ENCODE measurements at regions not wholly inside any gene's neighbourhood (a gene's known extent, or its start where the extent isn't known, plus 50 kb on each side); places are given as distances from the start of the nearest gene placed in this dataset. TPM values are rescaled to one million over a fixed set of nuclear protein-coding genes. Genes with fewer than 3 reads are reported as not detected.

GRCh38 chr1:24983006-24983680, 53.1 kb upstream of the RUNX3 start:
- H3K27me3 ChIP-seq (ENCODE audit: insufficient read depth, low read depth): no peaks in the 10 kb centered on the region
- no peak overlapping the region for H3K27ac ChIP-seq
- POLR2A ChIA-PET (ENCODE audit: unreplicated experiment): no interaction called here
- H3K4me3 ChIP-seq: no peak overlapping the region
- no TSS peak for BruUV-seq (replicated peaks)
- DNase-seq: no peak
- H3K4me1 ChIP-seq (replicated peaks; ENCODE audit: insufficient read depth): no peaks in the 10 kb centered on the region
- H2AFZ ChIP-seq: no peak overlapping the region
- no peak for TF ChIP-seq CTCF (conservative IDR thresholded peaks at IDR 0.05)
- TF ChIP-seq EZH2 (IDR thresholded peaks at IDR 0.05; ENCODE audit: low read depth): no peak
- H3K36me3 ChIP-seq (ENCODE audit: low read depth): no peaks in the 10 kb centered on the region
- H3K9me3 ChIP-seq (ENCODE audit: insufficient read depth, low read depth): no peaks in the 10 kb centered on the region
- no peaks in the 10 kb centered on the region for H3K9me2 ChIP-seq (ENCODE audit: insufficient read depth)
- H3K4me2 ChIP-seq: no peak overlapping the region
- intact Hi-C loops (cut with micrococcal nuclease; ENCODE audit: unreplicated experiment): no loop called here
- no peaks in the 10 kb centered on the region for H3K79me2 ChIP-seq (ENCODE audit: low read depth)
- H4K20me1 ChIP-seq (ENCODE audit: insufficient read depth): no peaks in the 10 kb centered on the region
- CTCF ChIA-PET: no interaction called here
- H3F3A ChIP-seq (ENCODE audit: insufficient read depth, low read depth): no peaks in the 10 kb centered on the region

GRCh38 chr1:24981631-24982005, 51.5 kb upstream of the RUNX3 start:
- H2AFZ ChIP-seq: no peak overlapping the region
- H3K9me2 ChIP-seq (ENCODE audit: insufficient read depth): no peaks in the 10 kb centered on the region
- no peak overlapping the region for H3K4me2 ChIP-seq
- no peak for TF ChIP-seq CTCF (conservative IDR thresholded peaks at IDR 0.05)
- TF ChIP-seq EZH2 (IDR thresholded peaks at IDR 0.05; ENCODE audit: low read depth): no peak
- H3F3A ChIP-seq (ENCODE audit: insufficient read depth, low read depth): no peaks in the 10 kb centered on the region
- H4K20me1 ChIP-seq (ENCODE audit: insufficient read depth): no peaks in the 10 kb centered on the region
- no peaks in the 10 kb centered on the region for H3K79me2 ChIP-seq (ENCODE audit: low read depth)
- intact Hi-C loops (cut with micrococcal nuclease; ENCODE audit: unreplicated experiment): no loop called here
- POLR2A ChIA-PET (ENCODE audit: unreplicated experiment): no interaction called here
- no peaks in the 10 kb centered on the region for H3K9me3 ChIP-seq (ENCODE audit: insufficient read depth, low read depth)
- H3K27me3 ChIP-seq (ENCODE audit: insufficient read depth, low read depth): no peaks in the 10 kb centered on the region
- no peak overlapping the region for H3K27ac ChIP-seq
- no peaks in the 10 kb centered on the region for H3K4me1 ChIP-seq (replicated peaks; ENCODE audit: insufficient read depth)
- CTCF ChIA-PET: no interaction called here
- BruUV-seq (replicated peaks): no TSS peak
- H3K36me3 ChIP-seq (ENCODE audit: low read depth): no peaks in the 10 kb centered on the region
- H3K4me3 ChIP-seq: no peak overlapping the region
- DNase-seq: no peak

GRCh38 chr1:24980836-24981630, 51.0 kb upstream of the RUNX3 start:
- Histone ChIP-seq H3F3A (ENCODE audit: insufficient read depth, low read depth) (no peaks in the 10 kb centered on the region), H3K9me3 (ENCODE audit: insufficient read depth, low read depth) (no peaks in the 10 kb centered on the region), H3K27ac (no peak overlapping the region), H3K79me2 (ENCODE audit: low read depth) (no peaks in the 10 kb centered on the region), H2AFZ (no peak overlapping the region), H3K9me2 (ENCODE audit: insufficient read depth) (no peaks in the 10 kb centered on the region), H3K27me3 (ENCODE audit: insufficient read depth, low read depth) (no peaks in the 10 kb centered on the region), H3K4me1 (replicated peaks; ENCODE audit: insufficient read depth) (no peaks in the 10 kb centered on the region), H4K20me1 (ENCODE audit: insufficient read depth) (no peaks in the 10 kb centered on the region), H3K4me3 (no peak overlapping the region), H3K4me2 (no peak overlapping the region), H3K36me3 (ENCODE audit: low read depth) (no peaks in the 10 kb centered on the region)
- intact Hi-C loops (cut with micrococcal nuclease; ENCODE audit: unreplicated experiment): no loop called here
- POLR2A ChIA-PET (ENCODE audit: unreplicated experiment): no interaction called here
- TF ChIP-seq CTCF (conservative IDR thresholded peaks at IDR 0.05) (no peak), EZH2 (IDR thresholded peaks at IDR 0.05; ENCODE audit: low read depth) (no peak)
- no peak for DNase-seq
- CTCF ChIA-PET: no interaction called here
- no TSS peak for BruUV-seq (replicated peaks)

Small RNAs in the stretch of these regions (microRNA-seq; reads per million reads assigned to microRNA genes)
- not detected for gene MIR4425 (ENCODE audit: borderline number of aligned reads, borderline replicate concordance)

Data from PC-9 (cell line).